ENCODE measurements at regions not wholly inside any gene's neighbourhood (a gene's known extent, or its start where the extent isn't known, plus 50 kb on each side); places are given as distances from the start of the nearest gene placed in this dataset.

DNA sequence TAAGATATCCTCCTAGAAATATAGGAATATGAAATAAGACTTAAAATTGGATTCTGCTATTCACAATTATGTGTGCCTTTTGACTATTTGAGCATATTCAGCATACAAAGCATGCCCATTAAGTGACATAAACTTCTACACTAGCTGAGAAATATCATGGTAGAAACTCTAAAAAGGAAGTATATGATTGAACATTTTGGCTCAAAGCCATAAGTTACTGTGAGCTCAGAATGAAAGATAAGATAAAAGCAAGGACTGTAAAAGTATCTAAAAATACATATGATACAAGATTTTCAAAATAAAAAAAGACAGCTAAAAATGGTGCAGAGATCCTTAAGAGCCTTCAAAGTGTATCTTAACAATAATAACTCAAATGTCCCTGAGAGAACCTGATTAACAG lies 340.5 kb upstream of the SLC39A10 start:
- TF ChIP-seq, protein P1, sequence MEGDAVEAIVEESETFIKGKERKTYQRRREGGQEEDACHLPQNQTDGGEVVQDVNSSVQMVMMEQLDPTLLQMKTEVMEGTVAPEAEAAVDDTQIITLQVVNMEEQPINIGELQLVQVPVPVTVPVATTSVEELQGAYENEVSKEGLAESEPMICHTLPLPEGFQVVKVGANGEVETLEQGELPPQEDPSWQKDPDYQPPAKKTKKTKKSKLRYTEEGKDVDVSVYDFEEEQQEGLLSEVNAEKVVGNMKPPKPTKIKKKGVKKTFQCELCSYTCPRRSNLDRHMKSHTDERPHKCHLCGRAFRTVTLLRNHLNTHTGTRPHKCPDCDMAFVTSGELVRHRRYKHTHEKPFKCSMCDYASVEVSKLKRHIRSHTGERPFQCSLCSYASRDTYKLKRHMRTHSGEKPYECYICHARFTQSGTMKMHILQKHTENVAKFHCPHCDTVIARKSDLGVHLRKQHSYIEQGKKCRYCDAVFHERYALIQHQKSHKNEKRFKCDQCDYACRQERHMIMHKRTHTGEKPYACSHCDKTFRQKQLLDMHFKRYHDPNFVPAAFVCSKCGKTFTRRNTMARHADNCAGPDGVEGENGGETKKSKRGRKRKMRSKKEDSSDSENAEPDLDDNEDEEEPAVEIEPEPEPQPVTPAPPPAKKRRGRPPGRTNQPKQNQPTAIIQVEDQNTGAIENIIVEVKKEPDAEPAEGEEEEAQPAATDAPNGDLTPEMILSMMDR (IDR thresholded peaks at IDR 0.05) = no peak
- no peak for TF ChIP-seq ZFX (IDR thresholded peaks at IDR 0.05; ENCODE audit: borderline replicate concordance)

All from 22Rv1 (cell line).